ENCODE measurements at regions not wholly inside any gene's neighbourhood (a gene's known extent, or its start where the extent isn't known, plus 50 kb on each side); places are given as distances from the start of the nearest gene placed in this dataset.
"Not testable (repeated sequence)": the region's sequence is repeated elsewhere in the genome, so short reads cannot be mapped to it uniquely, and the experiment has no call there.

DNA sequence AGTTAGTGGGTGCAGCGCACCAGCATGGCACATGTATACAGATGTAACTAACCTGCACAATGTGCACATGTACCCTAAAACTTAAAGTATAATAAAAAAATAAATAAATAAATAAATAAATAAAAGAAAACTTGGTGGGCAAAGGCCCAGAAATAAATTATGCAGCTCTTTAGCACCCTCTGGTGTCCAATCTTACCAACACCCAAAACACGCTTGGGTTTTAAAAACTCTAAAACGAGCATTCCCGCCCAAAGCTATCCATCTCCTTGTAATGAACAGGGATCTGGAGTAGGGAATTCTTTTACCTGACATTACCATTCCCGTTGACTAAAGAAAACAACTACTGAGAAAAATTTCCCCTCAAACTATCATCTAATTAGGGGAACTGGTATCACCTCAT, 2005.9 kb upstream of the CELF4 start:
- DNase-seq, result no peak
- H3K27ac ChIP-seq, result no peak overlapping the region
- no peaks in the 10 kb centered on the region for H3K27me3 ChIP-seq (replicated peaks in 1 of 7)
- H3K9me3 ChIP-seq, result no peaks in the 10 kb centered on the region
- intact Hi-C loops (cut with DNase I; ENCODE audit: low total_unique reads), result no loop called here
- WGBS, 5 donors, result 78 to 87% (median 84%) methylated on average over 5 of the region's 5 CpGs
- no peaks in the 10 kb centered on the region for H3K36me3 ChIP-seq
- no peaks in the 10 kb centered on the region for H3K4me1 ChIP-seq
- TF ChIP-seq POLR2A (IDR thresholded peaks at IDR 0.05), result no peak
- TF ChIP-seq, protein P1, sequence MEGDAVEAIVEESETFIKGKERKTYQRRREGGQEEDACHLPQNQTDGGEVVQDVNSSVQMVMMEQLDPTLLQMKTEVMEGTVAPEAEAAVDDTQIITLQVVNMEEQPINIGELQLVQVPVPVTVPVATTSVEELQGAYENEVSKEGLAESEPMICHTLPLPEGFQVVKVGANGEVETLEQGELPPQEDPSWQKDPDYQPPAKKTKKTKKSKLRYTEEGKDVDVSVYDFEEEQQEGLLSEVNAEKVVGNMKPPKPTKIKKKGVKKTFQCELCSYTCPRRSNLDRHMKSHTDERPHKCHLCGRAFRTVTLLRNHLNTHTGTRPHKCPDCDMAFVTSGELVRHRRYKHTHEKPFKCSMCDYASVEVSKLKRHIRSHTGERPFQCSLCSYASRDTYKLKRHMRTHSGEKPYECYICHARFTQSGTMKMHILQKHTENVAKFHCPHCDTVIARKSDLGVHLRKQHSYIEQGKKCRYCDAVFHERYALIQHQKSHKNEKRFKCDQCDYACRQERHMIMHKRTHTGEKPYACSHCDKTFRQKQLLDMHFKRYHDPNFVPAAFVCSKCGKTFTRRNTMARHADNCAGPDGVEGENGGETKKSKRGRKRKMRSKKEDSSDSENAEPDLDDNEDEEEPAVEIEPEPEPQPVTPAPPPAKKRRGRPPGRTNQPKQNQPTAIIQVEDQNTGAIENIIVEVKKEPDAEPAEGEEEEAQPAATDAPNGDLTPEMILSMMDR (IDR thresholded peaks at IDR 0.05 in 8 of 11, conservative IDR thresholded peaks at IDR 0.05 in 3 of 11), result peak in 6 of 11 experiments; percentile 17 to 43 (median 20)
- H3K4me3 ChIP-seq, result no peak overlapping the region

DNA sequence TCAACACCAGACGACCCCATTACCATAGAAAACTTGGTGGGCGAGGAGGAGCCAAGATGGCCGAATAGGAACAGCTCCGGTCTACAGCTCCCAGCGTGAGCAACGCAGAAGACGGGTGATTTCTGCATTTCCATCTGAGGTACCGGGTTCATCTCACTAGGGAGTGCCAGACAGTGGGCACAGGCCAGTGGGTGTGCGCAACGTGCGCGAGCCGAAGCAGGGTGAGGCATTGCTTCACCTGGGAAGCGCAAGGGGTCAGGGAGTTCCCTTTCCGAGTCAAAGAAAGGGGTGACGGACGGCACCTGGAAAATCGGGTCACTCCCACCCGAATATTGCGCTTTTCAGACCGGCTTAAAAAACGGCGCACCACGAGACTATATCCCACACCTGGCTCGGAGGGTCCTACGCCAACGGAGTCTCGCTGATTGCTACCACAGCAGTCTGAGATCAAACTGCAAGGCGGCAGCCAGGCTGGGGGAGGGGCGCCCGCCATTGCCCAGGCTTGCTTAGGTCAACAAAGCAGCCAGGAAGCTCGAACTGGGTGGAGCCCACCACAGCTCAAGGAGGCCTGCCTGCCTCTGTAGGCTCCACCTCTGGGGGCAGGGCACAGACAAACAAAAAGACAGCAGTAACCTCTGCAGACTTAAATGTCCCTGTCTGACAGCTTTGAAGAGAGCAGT, 2000.1 kb upstream of the CELF4 start:
- intact Hi-C loops (cut with DNase I; ENCODE audit: low total_unique reads); H3K27me3 ChIP-seq (replicated peaks in 1 of 7); H3K27ac ChIP-seq; H3K9me3 ChIP-seq; H3K4me1 ChIP-seq; H3K36me3 ChIP-seq; DNase-seq; H3K4me3 ChIP-seq: not testable (repeated sequence)
- WGBS, 5 donors, result 88 to 97% (median 96%) methylated on average over 17 to 32 of the region's 32 CpGs

DNA sequence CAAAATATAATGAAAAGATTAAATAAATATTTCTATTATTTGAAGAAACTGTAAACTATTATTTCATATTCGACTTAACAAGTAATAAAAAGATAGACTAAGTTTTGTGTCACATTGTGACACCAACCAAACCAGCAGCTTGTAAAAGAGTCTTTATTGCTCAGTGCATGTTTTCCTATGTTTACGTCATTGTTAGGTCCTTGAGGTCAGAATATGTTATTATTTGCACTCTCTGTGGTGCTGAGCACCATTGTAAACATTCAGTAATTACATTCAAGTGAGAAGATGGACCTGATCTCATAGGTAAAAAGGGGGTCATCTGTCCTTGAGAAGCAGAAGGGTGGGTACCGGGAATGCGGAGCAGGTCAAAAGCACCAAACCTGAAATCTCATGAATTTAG, 1999.1 kb upstream of the CELF4 start:
- H3K9me3 ChIP-seq, result peaks cover 0 to 8% (median 0%) of the 10 kb centered on the region in 8 donors
- DNase-seq, result no peak
- H3K4me1 ChIP-seq, result peaks cover 0 to 3% (median 0%) of the 10 kb centered on the region in 6 donors
- no peak overlapping the region for H3K27ac ChIP-seq
- TF ChIP-seq, protein P1 (IDR thresholded peaks at IDR 0.05 in 8 of 11, conservative IDR thresholded peaks at IDR 0.05 in 3 of 11), result no peak
- TF ChIP-seq POLR2A (IDR thresholded peaks at IDR 0.05) (no peak), POLR2AphosphoS5 (IDR thresholded peaks at IDR 0.05) (no peak)
- intact Hi-C loops (cut with DNase I; ENCODE audit: low total_unique reads), result no loop called here
- no peaks in the 10 kb centered on the region for H3K27me3 ChIP-seq (replicated peaks in 1 of 7)
- no peak overlapping the region for H3K4me3 ChIP-seq
- no peaks in the 10 kb centered on the region for H3K36me3 ChIP-seq
- WGBS, 5 donors, result 91 to 98% (median 93%) methylated on average over 4 of the region's 4 CpGs

DNA sequence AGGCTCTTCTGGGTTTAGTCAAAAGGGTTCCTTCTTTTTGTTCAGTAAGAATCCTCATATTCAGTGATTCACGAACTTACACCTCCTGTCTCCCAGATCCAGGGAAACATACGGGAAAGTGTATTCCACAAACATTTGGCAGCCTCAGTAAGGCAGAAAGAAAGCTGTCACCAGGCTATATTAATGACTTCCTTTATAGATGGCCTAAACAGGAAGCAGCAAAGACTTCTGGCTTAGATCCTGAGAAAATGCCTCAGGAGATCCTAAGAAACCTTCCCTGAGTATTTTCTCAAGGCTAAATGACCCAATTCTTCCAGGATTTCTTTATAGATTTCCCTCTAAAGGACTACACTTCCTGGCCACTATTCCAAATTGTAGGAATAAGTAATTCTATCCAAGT, 1995.5 kb upstream of the CELF4 start:
- WGBS, 5 donors, result 33 to 54% (median 47%) methylated on average over 2 of the region's 2 CpGs
- Histone ChIP-seq H3K27me3 (replicated peaks in 1 of 7) (no peaks in the 10 kb centered on the region), H3K4me3 (no peak overlapping the region), H3K27ac (no peak overlapping the region), H3K9me3 (peaks cover 0 to 8% (median 0%) of the 10 kb centered on the region in 8 donors), H3K36me3 (no peaks in the 10 kb centered on the region), H3K4me1 (peaks cover 0 to 3% (median 0%) of the 10 kb centered on the region in 6 donors)
- TF ChIP-seq, protein P1 (IDR thresholded peaks at IDR 0.05 in 8 of 11, conservative IDR thresholded peaks at IDR 0.05 in 3 of 11), result no peak
- no peak for DNase-seq
- intact Hi-C loops (cut with DNase I; ENCODE audit: low total_unique reads), result no loop called here

DNA sequence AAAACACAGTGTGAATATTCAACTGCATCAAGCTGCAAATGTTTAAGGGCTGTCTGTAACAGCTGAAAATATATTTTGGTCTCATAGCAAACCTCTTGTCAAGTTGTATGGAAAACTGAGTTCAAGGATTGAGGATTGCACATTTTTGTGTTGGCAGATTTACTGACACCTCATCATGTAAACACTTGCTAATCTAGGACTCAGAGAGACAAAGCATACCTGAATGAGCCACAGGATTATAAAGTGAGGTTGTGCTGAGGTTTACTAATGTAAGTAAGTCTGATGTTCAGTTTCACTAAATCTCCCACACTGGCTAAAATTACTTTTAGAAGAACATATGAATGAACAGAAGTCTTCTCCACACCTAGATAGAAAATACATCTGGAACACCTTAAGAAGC, 1993.1 kb upstream of the CELF4 start:
- TF ChIP-seq, protein P1 (IDR thresholded peaks at IDR 0.05 in 8 of 11, conservative IDR thresholded peaks at IDR 0.05 in 3 of 11), result no peak
- TF ChIP-seq POLR2A (IDR thresholded peaks at IDR 0.05), result no peak
- no peak for TF ChIP-seq POLR2AphosphoS5 (IDR thresholded peaks at IDR 0.05)
- intact Hi-C loops (cut with DNase I; ENCODE audit: low total_unique reads), result no loop called here
- no peak for DNase-seq

More for the DNA sequence above, 1993.1 kb upstream of the CELF4 start:
- Histone ChIP-seq H3K9me3 (no peaks in the 10 kb centered on the region), H3K27ac (no peak overlapping the region), H3K36me3 (no peaks in the 10 kb centered on the region), H3K4me3 (no peak overlapping the region), H3K27me3 (replicated peaks in 1 of 7) (no peaks in the 10 kb centered on the region), H3K4me1 (peaks cover 0 to 3% (median 0%) of the 10 kb centered on the region in 6 donors)
